Ovary (tissue), 7 donors: ENCODE measurements at regions not wholly inside any gene's neighbourhood (a gene's known extent, or its start where the extent isn't known, plus 50 kb on each side); places are given as distances from the start of the nearest gene placed in this dataset.

Source experiments
- DNase-seq, 5 donors: peaks; one replicate each; pipeline ENCODE4 v3.0.0-alpha.2; 2019 to 2020
- H3K27ac ChIP-seq, 2 donors: fragments of 200-600 bp; one replicate each; pipeline versions ENCODE4 v1.5.1 to v1.8.0; 2019 to 2022
- H3K27me3 ChIP-seq: fragments of 200-600 bp; one replicate; pipeline ENCODE4 v1.8.0; 2022
- H3K36me3 ChIP-seq: fragments of 200-600 bp; sonication (generic); one replicate; pipeline ENCODE4 v1.5.1; 2019
- H3K4me1 ChIP-seq: one replicate; pipeline ENCODE4 v1.8.1; 2013; ENCODE audit warnings: mild to moderate bottlenecking, moderate library complexity; ENCODE audit not compliant: insufficient read depth
- H3K4me3 ChIP-seq: fragments of 200-600 bp; sonication (generic); one replicate; pipeline ENCODE4 v1.5.1; 2017
- H3K9me3 ChIP-seq, 2 donors: fragments of 200-600 bp in 1 of 2; sonication (generic) in 1 of 2; one replicate each; pipeline versions ENCODE4 v1.5.1 to v1.8.1; 2013 to 2019; ENCODE audit warnings: mild to moderate bottlenecking in 1 of 2, moderate library complexity in 1 of 2
- CTCF ChIP-seq, 3 donors: fragments of 450-650 bp in 2 of 3; fragments of 200-600 bp in 1 of 3; IDR thresholded peaks; one replicate each; pipeline versions ENCODE4 v1.5.1 to v1.8.0; 2016 to 2022; ENCODE audit warnings: antibody characterized with exemption in 3 of 3, mild to moderate bottlenecking in 1 of 3
- EP300 ChIP-seq: sonication (generic); formaldehyde crosslinking; IDR thresholded peaks from one replicate; pipeline ENCODE4 v1.6.1; 2017; ENCODE audit warnings: antibody characterized with exemption
- POLR2A ChIP-seq: fragments of 450-650 bp; IDR thresholded peaks from one replicate; pipeline ENCODE4 v1.6.1; 2017; ENCODE audit warnings: antibody characterized with exemption, mild to moderate bottlenecking, moderate library complexity
- WGBS, 3 donors: extraction: QIAGEN DNeasy Blood & Tissue Kit in 1 of 3; methylation state at CpG; one replicate each; pipeline versions ENCODE4 v1.1.5 to v1.1.7; 2013 to 2017; 5-methylcytosine and 5-hydroxymethylcytosine counted together
- intact Hi-C, 4 donors: fragments of 100-400 bp; cut with DNase I; formaldehyde crosslinking; loops; one replicate each; pipeline versions ENCODE4 v1.11.0 to v1.15.1; 2022 to 2023
- donor health status: DM: no; HTN: no; CAD: no; lungs with moderate emphysema.
- donor health status: DM: no; HTN: no; CAD: no.
- donor health status: Bipolar disorder and iron deficiency.
- donor health status: DM: no; HTN: no; CAD: no.
- donor health status: DM: yes; HTN: yes; CAD: no.

- no peaks in the 10 kb centered on the region for H3K9me3 ChIP-seq
- 55 to 67% (median 66%) methylated on average over 7 of the region's 7 CpGs for WGBS, 3 donors
- H3K27ac ChIP-seq = no peak overlapping the region
- H3K27me3 ChIP-seq = no peaks in the 10 kb centered on the region
- no peaks in the 10 kb centered on the region for H3K4me1 ChIP-seq
- TF ChIP-seq POLR2A (no peak), EP300 (no peak), CTCF (IDR thresholded peaks at IDR 0.05) (no peak)
- no peak for DNase-seq
- H3K4me3 ChIP-seq = no peak overlapping the region
- intact Hi-C loops = loop anchor here in 1 of 4 donors (5.0 kb wide), 1 partner anchor 168 kb away; the partner anchor contains the start of gene FOXF1
- no peaks in the 10 kb centered on the region for H3K36me3 ChIP-seq
Measured at GRCh38 chr16:86344586-86344871, 165.8 kb upstream of the FOXF1 start.

- no peak for TF ChIP-seq CTCF (IDR thresholded peaks at IDR 0.05)
- TF ChIP-seq EP300 = no peak
- TF ChIP-seq POLR2A = no peak
- Histone ChIP-seq H3K4me3 (no peak overlapping the region), H3K9me3 (no peaks in the 10 kb centered on the region), H3K4me1 (no peaks in the 10 kb centered on the region), H3K36me3 (no peaks in the 10 kb centered on the region), H3K27ac (no peak overlapping the region), H3K27me3 (no peaks in the 10 kb centered on the region)
- intact Hi-C loops = loop anchor here in 1 of 4 donors (5.0 kb wide), 1 partner anchor 167 kb away; the partner anchor contains the start of gene FOXF1
- no peak for DNase-seq
- 36 to 59% (median 48%) methylated on average over 5 of the region's 5 CpGs for WGBS, 3 donors
Measured at GRCh38 chr16:86344881-86345280, 165.4 kb upstream of the FOXF1 start.

DNA sequence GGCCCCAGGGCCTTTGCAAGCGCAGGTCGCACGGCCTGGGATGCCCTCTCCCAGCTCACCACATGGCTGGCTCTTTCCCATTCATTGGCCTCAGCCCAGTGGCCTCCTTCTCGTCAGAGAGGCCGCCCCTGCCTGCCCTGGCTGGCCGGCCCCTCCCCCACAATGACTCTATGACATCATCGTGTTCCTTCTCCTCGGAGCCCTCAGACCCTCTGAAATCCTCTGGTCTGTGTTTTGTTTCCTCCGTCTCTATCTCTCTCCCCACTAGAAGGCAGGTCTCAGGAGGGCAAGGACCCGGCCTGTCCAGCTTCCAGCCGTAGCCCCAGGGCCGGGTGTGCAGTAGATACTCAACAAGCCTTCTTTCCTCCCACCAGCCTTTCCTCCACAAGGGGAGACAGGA, 164.8 kb upstream of the FOXF1 start:
- DNase-seq = no peak
- H3K36me3 ChIP-seq = no peaks in the 10 kb centered on the region

DNA sequence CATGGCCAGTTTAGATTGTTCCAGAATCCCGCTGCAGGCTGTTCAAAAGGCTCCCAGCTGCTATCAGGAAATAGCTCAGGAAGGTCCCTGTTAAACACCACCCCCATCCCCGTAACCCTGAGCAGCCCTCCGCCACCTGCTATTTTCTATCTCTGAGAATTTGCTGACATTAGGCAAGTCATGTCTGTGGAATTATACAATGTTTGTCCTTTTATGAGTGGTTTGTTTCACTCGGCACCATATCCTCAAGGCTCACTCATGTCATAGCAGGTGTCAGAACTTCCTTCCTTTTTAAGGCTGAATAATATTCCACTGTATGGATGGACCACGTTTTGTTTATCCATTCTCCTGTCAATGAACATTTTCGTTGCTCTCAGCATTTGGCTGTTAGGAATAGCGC, 164.3 kb upstream of the FOXF1 start:
- intact Hi-C loops = no loop called here
- no peaks in the 10 kb centered on the region for H3K4me1 ChIP-seq
- H3K36me3 ChIP-seq = no peaks in the 10 kb centered on the region
- DNase-seq = no peak
- no peak overlapping the region for H3K4me3 ChIP-seq
- H3K27me3 ChIP-seq = no peaks in the 10 kb centered on the region
- no peak for TF ChIP-seq CTCF (IDR thresholded peaks at IDR 0.05)
- TF ChIP-seq POLR2A = no peak
- TF ChIP-seq EP300 = no peak
- 64 to 81% (median 76%) methylated on average over 7 of the region's 7 CpGs for WGBS, 3 donors
- no peak overlapping the region for H3K27ac ChIP-seq
- no peaks in the 10 kb centered on the region for H3K9me3 ChIP-seq

More for the DNA sequence above, 164.8 kb upstream of the FOXF1 start:
- no peaks in the 10 kb centered on the region for H3K4me1 ChIP-seq
- H3K27ac ChIP-seq = no peak overlapping the region
- TF ChIP-seq EP300 = no peak
- no peak for TF ChIP-seq CTCF (IDR thresholded peaks at IDR 0.05)
- TF ChIP-seq POLR2A = no peak
- no peaks in the 10 kb centered on the region for H3K27me3 ChIP-seq
- intact Hi-C loops = no loop called here
- WGBS, 3 donors = 25 to 49% (median 36%) methylated on average over 9 to 11 of the region's 12 CpGs
- H3K9me3 ChIP-seq = no peaks in the 10 kb centered on the region
- H3K4me3 ChIP-seq = no peak overlapping the region

DNA sequence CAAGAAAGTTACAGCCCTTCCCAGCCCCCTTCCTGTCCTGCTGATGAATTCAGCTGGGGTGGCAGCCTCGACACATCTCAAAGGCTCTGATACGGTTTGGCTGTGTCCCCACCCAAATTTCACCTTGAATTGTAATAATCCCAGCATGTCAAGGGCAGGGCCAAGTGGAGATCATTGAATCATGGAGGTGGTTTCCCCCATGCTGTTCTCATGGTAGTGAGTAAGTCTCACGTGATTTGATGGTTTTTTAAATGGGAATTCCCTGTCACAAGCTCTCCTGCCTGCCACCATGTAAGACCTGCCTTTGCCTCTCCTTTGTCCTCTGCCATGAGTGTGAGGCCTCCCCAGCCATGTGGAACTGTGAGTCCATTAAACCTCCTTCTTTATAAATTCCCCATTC, 163.2 kb upstream of the FOXF1 start:
- 45 to 74% (median 62%) methylated on average over 3 of the region's 3 CpGs for WGBS, 3 donors
- no peak for DNase-seq
- Histone ChIP-seq H3K9me3 (no peaks in the 10 kb centered on the region), H3K4me3 (no peak overlapping the region), H3K4me1 (no peaks in the 10 kb centered on the region), H3K27me3 (no peaks in the 10 kb centered on the region), H3K36me3 (no peaks in the 10 kb centered on the region), H3K27ac (no peak overlapping the region)
- intact Hi-C loops = no loop called here
- TF ChIP-seq CTCF (IDR thresholded peaks at IDR 0.05) = no peak
- no peak for TF ChIP-seq EP300
- no peak for TF ChIP-seq POLR2A
